Ovary (tissue), 7 donors: ENCODE measurements at regions not wholly inside any gene's neighbourhood (a gene's known extent, or its start where the extent isn't known, plus 50 kb on each side); places are given as distances from the start of the nearest gene placed in this dataset.

Source experiments
- DNase-seq, 5 donors: peaks; one replicate each; pipeline ENCODE4 v3.0.0-alpha.2; 2019 to 2020
- H3K27ac ChIP-seq, 2 donors: fragments of 200-600 bp; one replicate each; pipeline versions ENCODE4 v1.5.1 to v1.8.0; 2019 to 2022
- H3K27me3 ChIP-seq: fragments of 200-600 bp; one replicate; pipeline ENCODE4 v1.8.0; 2022
- H3K36me3 ChIP-seq: fragments of 200-600 bp; sonication (generic); one replicate; pipeline ENCODE4 v1.5.1; 2019
- H3K4me1 ChIP-seq: one replicate; pipeline ENCODE4 v1.8.1; 2013; ENCODE audit warnings: mild to moderate bottlenecking, moderate library complexity; ENCODE audit not compliant: insufficient read depth
- H3K4me3 ChIP-seq: fragments of 200-600 bp; sonication (generic); one replicate; pipeline ENCODE4 v1.5.1; 2017
- H3K9me3 ChIP-seq, 2 donors: fragments of 200-600 bp in 1 of 2; sonication (generic) in 1 of 2; one replicate each; pipeline versions ENCODE4 v1.5.1 to v1.8.1; 2013 to 2019; ENCODE audit warnings: mild to moderate bottlenecking in 1 of 2, moderate library complexity in 1 of 2
- CTCF ChIP-seq, 3 donors: fragments of 450-650 bp in 2 of 3; fragments of 200-600 bp in 1 of 3; IDR thresholded peaks; one replicate each; pipeline versions ENCODE4 v1.5.1 to v1.8.0; 2016 to 2022; ENCODE audit warnings: antibody characterized with exemption in 3 of 3, mild to moderate bottlenecking in 1 of 3
- EP300 ChIP-seq: sonication (generic); formaldehyde crosslinking; IDR thresholded peaks from one replicate; pipeline ENCODE4 v1.6.1; 2017; ENCODE audit warnings: antibody characterized with exemption
- POLR2A ChIP-seq: fragments of 450-650 bp; IDR thresholded peaks from one replicate; pipeline ENCODE4 v1.6.1; 2017; ENCODE audit warnings: antibody characterized with exemption, mild to moderate bottlenecking, moderate library complexity
- WGBS, 3 donors: extraction: QIAGEN DNeasy Blood & Tissue Kit in 1 of 3; methylation state at CpG; one replicate each; pipeline versions ENCODE4 v1.1.5 to v1.1.7; 2013 to 2017; 5-methylcytosine and 5-hydroxymethylcytosine counted together
- intact Hi-C, 4 donors: fragments of 100-400 bp; cut with DNase I; formaldehyde crosslinking; loops; one replicate each; pipeline versions ENCODE4 v1.11.0 to v1.15.1; 2022 to 2023
- donor health status: DM: no; HTN: no; CAD: no; lungs with moderate emphysema.
- donor health status: DM: no; HTN: no; CAD: no.
- donor health status: Bipolar disorder and iron deficiency.
- donor health status: DM: no; HTN: no; CAD: no.
- donor health status: DM: yes; HTN: yes; CAD: no.

GRCh38 chr14:100466111-100466856, 120.9 kb downstream of the BEGAIN start:
- H3K9me3 ChIP-seq = no peaks in the 10 kb centered on the region
- no peaks in the 10 kb centered on the region for H3K27me3 ChIP-seq
- H3K36me3 ChIP-seq = no peaks in the 10 kb centered on the region
- intact Hi-C loops = no loop called here
- 68 to 69% (median 69%) methylated on average over 9 of the region's 9 CpGs for WGBS, 3 donors
- H3K27ac ChIP-seq = no peak overlapping the region
- H3K4me1 ChIP-seq = no peaks in the 10 kb centered on the region
- TF ChIP-seq CTCF (IDR thresholded peaks at IDR 0.05) (no peak), POLR2A (no peak), EP300 (no peak)
- H3K4me3 ChIP-seq = no peak overlapping the region
- DNase-seq = no peak

GRCh38 chr14:100467046-100467750, 120.0 kb downstream of the BEGAIN start:
- no peaks in the 10 kb centered on the region for H3K36me3 ChIP-seq
- no peak overlapping the region for H3K27ac ChIP-seq
- intact Hi-C loops = no loop called here
- 82 to 87% (median 84%) methylated on average over 11 of the region's 11 CpGs for WGBS, 3 donors
- DNase-seq = no peak
- H3K9me3 ChIP-seq = no peaks in the 10 kb centered on the region
- TF ChIP-seq CTCF (IDR thresholded peaks at IDR 0.05) = no peak
- no peak for TF ChIP-seq POLR2A
- TF ChIP-seq EP300 = no peak
- H3K4me1 ChIP-seq = no peaks in the 10 kb centered on the region
- no peaks in the 10 kb centered on the region for H3K27me3 ChIP-seq
- H3K4me3 ChIP-seq = no peak overlapping the region

- 89 to 94% (median 90%) methylated on average over 17 of the region's 17 CpGs for WGBS, 3 donors
- intact Hi-C loops = no loop called here
- Histone ChIP-seq H3K27me3 (no peaks in the 10 kb centered on the region), H3K4me3 (no peak overlapping the region), H3K4me1 (no peaks in the 10 kb centered on the region), H3K27ac (no peak overlapping the region), H3K9me3 (no peaks in the 10 kb centered on the region), H3K36me3 (no peaks in the 10 kb centered on the region)
- no peak for TF ChIP-seq CTCF (IDR thresholded peaks at IDR 0.05)
- no peak for TF ChIP-seq EP300
- TF ChIP-seq POLR2A = no peak
- DNase-seq = no peak
These were observed 119.3 kb downstream of the BEGAIN start for GRCh38 chr14:100467939-100468338.

- TF ChIP-seq POLR2A = no peak
- TF ChIP-seq EP300 = no peak
- TF ChIP-seq CTCF (IDR thresholded peaks at IDR 0.05) = no peak
These were observed 118.7 kb downstream of the BEGAIN start for GRCh38 chr14:100468557-100468956.

More at GRCh38 chr14:100468557-100468956, 118.7 kb downstream of the BEGAIN start:
- no peak overlapping the region for H3K4me3 ChIP-seq
- H3K4me1 ChIP-seq = no peaks in the 10 kb centered on the region
- H3K9me3 ChIP-seq = no peaks in the 10 kb centered on the region
- no peak overlapping the region for H3K27ac ChIP-seq
- DNase-seq = no peak
- intact Hi-C loops = no loop called here
- H3K36me3 ChIP-seq = no peaks in the 10 kb centered on the region
- 79 to 81% (median 81%) methylated on average over 9 of the region's 9 CpGs for WGBS, 3 donors
- H3K27me3 ChIP-seq = no peaks in the 10 kb centered on the region
